ENCODE measurements at regions not wholly inside any gene's neighbourhood (a gene's known extent, or its start where the extent isn't known, plus 50 kb on each side); places are given as distances from the start of the nearest gene placed in this dataset.
"Not testable (repeated sequence)": the region's sequence is repeated elsewhere in the genome, so short reads cannot be mapped to it uniquely, and the experiment has no call there.

DNA sequence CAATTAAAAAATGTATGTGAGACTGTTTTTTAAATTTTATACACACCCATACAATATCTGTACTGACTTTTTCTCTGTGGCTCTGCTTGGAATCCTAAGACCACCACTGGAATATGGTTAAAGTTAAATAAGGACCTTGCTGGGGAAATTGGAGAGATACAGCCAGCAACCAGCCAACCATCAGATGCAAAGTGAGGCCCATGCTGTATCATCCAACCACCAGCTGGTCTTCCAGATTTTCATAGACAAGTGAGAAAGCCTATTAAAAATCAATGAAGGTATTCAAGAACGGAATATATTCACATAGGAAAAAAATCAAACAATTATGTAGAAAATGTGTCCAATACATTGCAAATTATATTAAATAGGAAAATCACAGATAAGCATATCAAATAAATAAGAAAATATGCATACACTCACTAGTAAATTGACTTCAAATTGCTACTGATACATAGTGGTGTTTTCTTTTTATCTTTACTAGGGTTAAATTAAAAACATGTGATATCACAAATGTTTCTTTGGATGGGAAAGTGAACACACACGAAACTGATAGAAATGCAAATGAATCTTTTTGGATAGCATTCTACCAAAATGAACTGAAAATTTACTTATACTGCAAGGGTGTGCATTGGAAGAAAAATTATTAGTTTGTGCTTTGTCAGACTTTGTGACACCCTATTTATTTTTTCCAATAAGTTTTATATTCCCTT is 1486.3 kb downstream of the BRINP3 start:
- intact Hi-C loops (cut with micrococcal nuclease): no loop called here
- ATAC-seq (no peak), DNase-seq (no peak)

GRCh38 chr1:189007824-189008223 is 1469.8 kb downstream of the BRINP3 start:
- ATAC-seq (no peak), DNase-seq (no peak)
- intact Hi-C loops (cut with micrococcal nuclease): no loop called here

DNA sequence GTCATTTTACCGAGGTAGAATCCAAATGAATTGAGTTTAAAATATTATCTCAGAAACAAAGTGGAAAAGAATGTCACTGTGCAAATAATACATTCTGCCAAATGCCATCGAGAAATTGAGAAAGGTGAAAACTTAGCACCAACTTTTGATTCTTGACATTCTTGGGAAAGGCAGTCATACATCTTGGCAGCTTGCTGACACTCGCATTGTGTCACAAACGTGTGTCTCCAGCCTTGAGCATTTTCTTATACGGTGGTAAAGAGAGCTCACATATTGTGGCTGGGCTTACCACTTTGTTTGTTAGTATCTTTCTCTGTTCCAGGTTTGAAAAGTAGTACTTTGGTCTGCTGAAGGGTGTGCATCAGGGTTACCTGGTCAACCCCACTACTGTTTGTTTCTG is 1456.1 kb downstream of the BRINP3 start:
- DNase-seq (no peak), ATAC-seq (no peak)
- intact Hi-C loops (cut with micrococcal nuclease): no loop called here

GRCh38 chr1:189022015-189022414 is 1455.6 kb downstream of the BRINP3 start:
- no peak for ATAC-seq
- no peak for DNase-seq
- intact Hi-C loops (cut with micrococcal nuclease): no loop called here

DNA sequence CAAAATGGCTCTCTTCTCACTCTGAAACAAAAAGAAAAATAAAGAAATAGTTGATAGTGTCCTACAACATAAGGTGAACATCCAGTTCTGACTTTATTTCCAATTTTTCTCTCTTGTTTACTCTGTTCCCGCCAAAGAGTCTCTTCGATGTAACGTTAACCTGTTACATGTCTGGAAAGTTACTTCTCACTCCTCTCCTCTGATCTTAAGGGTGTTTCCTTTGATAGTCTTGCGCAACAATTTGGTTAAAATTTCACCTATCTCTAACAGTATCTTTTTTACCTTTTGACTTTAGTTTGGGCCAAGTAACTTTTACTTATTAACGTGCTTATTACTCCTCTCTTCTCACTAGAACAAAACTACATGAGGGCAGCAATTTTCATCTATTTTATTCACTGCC is 1450.2 kb downstream of the BRINP3 start:
- intact Hi-C loops (cut with micrococcal nuclease): no loop called here
- ATAC-seq (no peak), DNase-seq (no peak)

DNA sequence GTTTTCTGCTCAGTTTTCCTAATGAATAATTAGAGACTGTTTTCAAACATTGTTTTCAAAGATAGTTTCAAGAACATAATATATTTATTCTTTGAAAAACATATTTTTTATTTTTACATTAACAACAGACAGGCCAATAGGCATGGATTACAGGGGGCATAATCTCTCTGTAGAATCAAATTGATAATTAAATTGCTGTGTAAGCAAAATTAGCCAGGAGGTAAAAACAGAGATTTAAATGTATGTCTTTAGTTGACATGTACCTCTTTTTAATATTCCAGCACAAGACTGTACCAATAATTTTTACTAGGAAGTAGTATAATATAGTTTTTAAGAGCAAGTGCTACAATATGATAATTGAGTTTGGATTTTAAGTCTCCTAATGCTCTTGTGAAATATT is 1444.5 kb downstream of the BRINP3 start:
- ATAC-seq (no peak), DNase-seq (no peak)
- intact Hi-C loops (cut with micrococcal nuclease): no loop called here

DNA sequence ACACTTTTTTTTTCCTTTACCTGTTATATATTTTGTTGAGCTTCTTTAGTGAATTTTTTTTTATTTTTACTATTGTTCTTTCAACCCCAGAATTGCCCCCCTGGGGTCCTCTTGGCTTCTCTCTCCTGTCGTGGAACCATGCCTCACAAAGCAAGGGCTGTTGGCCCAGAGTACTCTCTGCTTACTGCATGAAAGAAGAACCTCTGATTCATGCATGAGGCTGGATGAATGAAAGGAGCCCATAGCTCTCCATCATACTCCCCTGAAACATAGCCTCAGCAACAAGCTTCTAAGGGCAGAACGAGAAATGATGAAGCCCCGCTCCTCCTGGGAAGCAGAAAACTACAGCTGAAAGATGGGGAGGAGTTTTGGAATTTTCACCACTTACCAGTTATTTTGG is 1441.0 kb downstream of the BRINP3 start:
- ATAC-seq: no peak
- DNase-seq: no peak
- intact Hi-C loops (cut with micrococcal nuclease): no loop called here

DNA sequence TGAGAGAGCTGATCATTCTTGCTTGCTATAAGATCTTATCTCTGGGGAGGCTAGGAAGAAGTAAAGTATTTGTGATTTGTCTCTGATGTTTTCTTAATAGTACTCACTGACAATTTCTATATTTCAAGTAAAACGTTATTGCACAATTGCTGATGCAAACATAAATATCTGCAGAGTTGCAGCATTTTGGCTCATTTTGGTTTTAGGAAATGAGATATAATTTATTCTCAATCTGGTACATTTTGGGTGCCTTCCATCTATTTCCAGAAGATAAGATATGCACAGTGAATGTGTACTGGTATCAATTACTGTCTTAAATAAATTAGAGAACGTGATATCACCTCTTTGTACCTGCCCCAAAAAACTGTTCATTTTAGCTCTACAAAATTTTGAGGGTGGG is 1431.5 kb downstream of the BRINP3 start:
- DNase-seq (no peak), ATAC-seq (no peak)
- intact Hi-C loops (cut with micrococcal nuclease): no loop called here

DNA sequence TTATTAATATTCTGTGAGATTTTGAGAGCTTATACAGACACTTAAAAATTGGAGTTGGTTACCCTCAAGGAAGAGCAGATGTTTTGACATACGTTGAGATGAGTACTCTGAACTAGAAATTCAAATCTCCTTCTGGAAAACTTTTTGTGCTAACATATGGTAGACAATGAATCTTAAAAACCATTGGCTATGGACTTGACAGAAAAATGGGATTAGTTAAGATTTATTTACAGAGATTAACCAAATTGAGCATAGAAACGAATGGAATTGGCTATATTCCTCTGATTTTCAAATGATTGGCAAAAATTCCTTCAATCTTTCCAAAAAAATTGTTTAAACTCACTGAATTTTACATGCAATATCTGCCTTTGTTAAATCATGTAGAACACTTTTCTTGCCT is 1392.9 kb downstream of the BRINP3 start:
- ATAC-seq: no peak
- DNase-seq: no peak
- intact Hi-C loops (cut with micrococcal nuclease): no loop called here

GRCh38 chr1:189103956-189104355 is 1373.7 kb downstream of the BRINP3 start:
- intact Hi-C loops (cut with micrococcal nuclease): no loop called here
- no peak for ATAC-seq
- no peak for DNase-seq

- DNase-seq: no peak
- intact Hi-C loops (cut with micrococcal nuclease): no loop called here
- ATAC-seq: no peak
Measured at GRCh38 chr1:189117072-189117770, 1360.4 kb downstream of the BRINP3 start.

DNA sequence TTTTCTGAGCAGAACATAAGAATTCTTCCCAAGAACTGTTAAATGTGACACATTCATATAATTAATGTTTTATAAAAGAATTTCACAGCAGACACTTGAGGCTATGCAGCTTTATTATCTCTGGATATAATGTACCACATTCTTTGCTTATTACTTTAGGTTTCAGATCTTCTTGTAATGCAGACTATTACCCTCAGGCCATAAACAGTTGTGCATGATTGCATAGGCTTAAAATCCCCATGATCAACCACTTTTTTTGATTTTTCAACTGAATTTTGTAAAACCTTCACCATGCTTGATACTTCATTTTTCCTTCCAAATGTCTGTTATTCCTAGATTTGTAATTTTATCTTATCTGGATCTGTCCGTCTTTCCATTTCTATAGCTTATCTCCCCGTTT is 1355.7 kb downstream of the BRINP3 start:
- intact Hi-C loops (cut with micrococcal nuclease): no loop called here
- ATAC-seq (no peak), DNase-seq (no peak)

GRCh38 chr1:189125694-189126093 is 1352.0 kb downstream of the BRINP3 start:
- intact Hi-C loops (cut with micrococcal nuclease): no loop called here
- no peak for DNase-seq
- ATAC-seq: no peak

DNA sequence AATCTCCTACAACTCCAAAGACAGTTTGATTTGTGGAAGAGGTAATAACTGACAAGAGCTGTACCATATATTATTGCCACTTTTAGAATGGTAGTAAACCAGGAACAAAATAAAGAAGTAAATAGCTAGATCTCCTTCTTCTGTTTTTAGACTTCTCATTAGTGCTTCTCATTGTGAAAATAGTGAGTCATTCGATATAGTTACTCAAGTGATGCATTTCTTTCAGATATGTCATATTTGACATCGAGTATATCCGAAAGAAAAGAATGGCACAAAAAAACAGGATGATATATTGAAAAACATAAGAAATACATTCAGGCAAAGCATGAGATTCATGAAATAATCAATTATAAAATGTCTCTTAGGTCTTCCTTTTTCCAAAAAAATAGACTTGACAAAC is 1346.1 kb downstream of the BRINP3 start:
- no peak for DNase-seq
- intact Hi-C loops (cut with micrococcal nuclease): no loop called here
- no peak for ATAC-seq

GRCh38 chr1:189139748-189140147 is 1337.9 kb downstream of the BRINP3 start:
- ATAC-seq; intact Hi-C loops (cut with micrococcal nuclease); DNase-seq: not testable (repeated sequence)

- no peak for ATAC-seq
- no peak for DNase-seq
- intact Hi-C loops (cut with micrococcal nuclease): no loop called here
Measured at GRCh38 chr1:189141056-189141455, 1336.6 kb downstream of the BRINP3 start.

DNA sequence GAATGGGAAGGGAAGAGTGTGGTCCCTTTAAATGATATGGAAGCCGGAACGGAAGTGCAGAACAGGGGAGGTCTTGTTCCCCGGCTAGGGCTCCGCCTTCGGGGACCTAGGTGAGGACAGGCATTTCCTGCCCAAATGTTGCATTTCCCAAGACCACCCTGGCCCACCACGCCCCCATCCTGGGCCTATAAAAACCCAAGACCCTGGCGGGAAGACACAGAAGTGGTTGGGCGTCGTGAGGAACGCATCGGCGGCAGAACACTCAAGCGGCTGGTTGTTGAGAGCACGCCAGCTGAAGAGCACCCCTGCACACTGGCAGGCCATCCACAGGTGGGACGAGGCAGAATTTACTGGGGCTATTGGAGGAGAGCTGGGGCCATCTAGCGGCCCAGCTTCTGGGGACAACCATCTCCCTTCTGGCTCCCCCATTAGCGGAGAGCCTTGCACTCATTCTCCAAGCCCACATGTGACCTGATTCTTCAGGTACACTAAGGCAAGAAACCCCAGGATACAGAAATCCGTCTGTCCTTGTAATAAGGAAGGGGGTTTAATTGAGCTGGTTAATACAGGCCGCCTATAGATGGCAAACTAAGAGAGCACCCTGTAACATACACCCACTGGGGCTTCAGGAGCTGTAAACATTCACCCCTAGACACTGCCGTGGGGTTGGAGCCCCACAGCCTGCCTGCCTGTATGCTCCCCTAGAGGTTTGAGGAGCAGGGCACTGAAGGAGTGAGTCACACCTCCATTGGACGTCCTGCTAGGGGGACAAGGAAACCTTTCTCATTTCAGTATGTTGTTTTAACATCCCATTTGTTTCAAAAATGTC is 1327.9 kb downstream of the BRINP3 start:
- ATAC-seq: no peak
- intact Hi-C loops (cut with micrococcal nuclease): no loop called here
- no peak for DNase-seq

- no peak for DNase-seq
- intact Hi-C loops (cut with micrococcal nuclease): no loop called here
- ATAC-seq: no peak
Measured at GRCh38 chr1:189150624-189151023, 1327.0 kb downstream of the BRINP3 start.

DNA sequence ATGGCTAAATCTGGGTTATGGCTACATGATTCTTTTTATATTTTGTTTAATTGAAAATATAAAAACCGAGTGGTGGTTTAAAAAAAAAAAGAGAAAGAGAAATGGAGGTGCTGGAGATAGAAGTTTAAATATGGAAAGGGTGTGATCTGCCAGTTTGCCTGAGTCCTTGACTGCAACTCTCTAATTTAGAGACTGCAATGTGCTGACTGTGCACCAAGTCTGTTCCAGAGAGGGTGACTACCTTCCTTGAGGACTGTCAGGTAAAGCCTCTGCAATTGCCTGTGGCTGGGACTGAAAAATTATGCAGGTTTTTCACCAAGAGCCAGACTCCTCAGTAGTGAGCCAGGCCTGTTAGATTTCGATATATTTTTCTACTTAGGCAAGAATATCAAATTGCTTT is 1326.3 kb downstream of the BRINP3 start:
- ATAC-seq: no peak
- no peak for DNase-seq
- intact Hi-C loops (cut with micrococcal nuclease): no loop called here

- ATAC-seq: no peak
- intact Hi-C loops (cut with micrococcal nuclease): no loop called here
Measured at GRCh38 chr1:189152685-189153084, 1325.0 kb downstream of the BRINP3 start.

More at GRCh38 chr1:189152685-189153084, 1325.0 kb downstream of the BRINP3 start:
- DNase-seq: no peak
